ENCODE measurements at regions not wholly inside any gene's neighbourhood (a gene's known extent, or its start where the extent isn't known, plus 50 kb on each side); places are given as distances from the start of the nearest gene placed in this dataset.

- TF ChIP-seq, protein P1, sequence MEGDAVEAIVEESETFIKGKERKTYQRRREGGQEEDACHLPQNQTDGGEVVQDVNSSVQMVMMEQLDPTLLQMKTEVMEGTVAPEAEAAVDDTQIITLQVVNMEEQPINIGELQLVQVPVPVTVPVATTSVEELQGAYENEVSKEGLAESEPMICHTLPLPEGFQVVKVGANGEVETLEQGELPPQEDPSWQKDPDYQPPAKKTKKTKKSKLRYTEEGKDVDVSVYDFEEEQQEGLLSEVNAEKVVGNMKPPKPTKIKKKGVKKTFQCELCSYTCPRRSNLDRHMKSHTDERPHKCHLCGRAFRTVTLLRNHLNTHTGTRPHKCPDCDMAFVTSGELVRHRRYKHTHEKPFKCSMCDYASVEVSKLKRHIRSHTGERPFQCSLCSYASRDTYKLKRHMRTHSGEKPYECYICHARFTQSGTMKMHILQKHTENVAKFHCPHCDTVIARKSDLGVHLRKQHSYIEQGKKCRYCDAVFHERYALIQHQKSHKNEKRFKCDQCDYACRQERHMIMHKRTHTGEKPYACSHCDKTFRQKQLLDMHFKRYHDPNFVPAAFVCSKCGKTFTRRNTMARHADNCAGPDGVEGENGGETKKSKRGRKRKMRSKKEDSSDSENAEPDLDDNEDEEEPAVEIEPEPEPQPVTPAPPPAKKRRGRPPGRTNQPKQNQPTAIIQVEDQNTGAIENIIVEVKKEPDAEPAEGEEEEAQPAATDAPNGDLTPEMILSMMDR (IDR thresholded peaks at IDR 0.05): no peak
- no peak for TF ChIP-seq POLR2A (IDR thresholded peaks at IDR 0.05)
These were observed 225.0 kb upstream of the VCX start for GRCh38 chrX:7617994-7618393.
